IMR-90 (cell line): ENCODE measurements at regions not wholly inside any gene's neighbourhood (a gene's known extent, or its start where the extent isn't known, plus 50 kb on each side); places are given as distances from the start of the nearest gene placed in this dataset.

ENCODE experiments used
- ATAC-seq: fragments of 200-7000 bp; cut with Tn5 transposase; 2 replicates; pipeline ENCODE4 v1.9.1; 2020; ENCODE audit warnings: low read depth, mild to moderate bottlenecking, moderate library complexity
- BruUV-seq: library from RNA; stranded (reverse); fragments of 400-500 nt; replicated peaks from 2 replicates; lab custom pipeline; 2021; lab: Mats Ljungman, UMichigan
- CTCF ChIA-PET: fragments of 300-600 bp; formaldehyde crosslinking; extraction: SDS; loops from one replicate; lab custom pipeline; 2021; ENCODE audit warnings: antibody characterized with exemption; lab: Yijun Ruan, JAX
- POLR2A ChIA-PET: fragments of 300-600 bp; sonication (Branson Sonifier 250); formaldehyde crosslinking; loops from one replicate; lab custom pipeline; 2022; ENCODE audit warnings: antibody characterized with exemption; ENCODE audit not compliant: unreplicated experiment; lab: Charles Lee
- DNase-seq: peaks from one replicate; pipeline ENCODE4 v3.0.0; 2013
- H2AFZ ChIP-seq: replicated peaks from 2 replicates; pipeline ENCODE3; 2013; ENCODE audit warnings: low read length, mild to moderate bottlenecking; ENCODE audit not compliant: poor library complexity
- H2AK5ac ChIP-seq: 2 replicates; pipeline ENCODE4 v1.6.1; 2013; ENCODE audit warnings: low read depth, low read length, inconsistent platforms
- H2AK9ac ChIP-seq: replicated peaks from 2 replicates; pipeline ENCODE3; 2013; ENCODE audit warnings: mild to moderate bottlenecking, low read depth, low read length, moderate library complexity; ENCODE audit not compliant: poor library complexity
- H2BK120ac ChIP-seq: 2 replicates; pipeline ENCODE4 v1.6.1; 2013; ENCODE audit warnings: low read depth, low read length, inconsistent platforms
- H2BK15ac ChIP-seq: 3 replicates; pipeline ENCODE4 v1.6.1; 2013; ENCODE audit warnings: low read depth, low read length, inconsistent platforms
- H2BK20ac ChIP-seq: 2 replicates; pipeline ENCODE4 v1.6.1; 2013; ENCODE audit warnings: low read depth, mild to moderate bottlenecking, inconsistent platforms, low read length, moderate library complexity
- H2BK5ac ChIP-seq: 2 replicates; pipeline ENCODE4 v1.6.1; 2013; ENCODE audit warnings: mild to moderate bottlenecking, low read depth, low read length, inconsistent platforms; ENCODE audit not compliant: poor library complexity, severe bottlenecking
- H3K14ac ChIP-seq: replicated peaks from 2 replicates; pipeline ENCODE4 v1.6.1; 2013; ENCODE audit warnings: low read depth, low read length, inconsistent platforms
- H3K18ac ChIP-seq: 2 replicates; pipeline ENCODE4 v1.6.1; 2013; ENCODE audit warnings: low read depth, low read length, control low read depth
- H3K23ac ChIP-seq: 2 replicates; pipeline ENCODE4 v1.6.1; 2013; ENCODE audit warnings: low read depth, low read length, inconsistent platforms
- H3K27ac ChIP-seq: 2 replicates; pipeline ENCODE4 v1.5.1; 2013; ENCODE audit warnings: mild to moderate bottlenecking, control low read depth, low read length; ENCODE audit not compliant: insufficient read depth
- H3K27me3 ChIP-seq: 2 replicates; pipeline ENCODE4 v1.6.1; 2013; ENCODE audit warnings: low read length; ENCODE audit not compliant: control insufficient read depth, insufficient read depth
- H3K36me3 ChIP-seq: 2 replicates; pipeline ENCODE4 v1.6.1; 2013; ENCODE audit warnings: low read length, mixed read lengths; ENCODE audit not compliant: control insufficient read depth, insufficient read depth
- H3K4ac ChIP-seq: 2 replicates; pipeline ENCODE4 v1.6.1; 2013; ENCODE audit warnings: low read depth, low read length, inconsistent platforms
- H3K4me1 ChIP-seq: 2 replicates; pipeline ENCODE4 v1.6.1; 2013; ENCODE audit warnings: low read length, mixed read lengths; ENCODE audit not compliant: control insufficient read depth, insufficient read depth
- H3K4me2 ChIP-seq: 2 replicates; pipeline ENCODE4 v1.6.1; 2013; ENCODE audit warnings: low read depth, mild to moderate bottlenecking, control low read depth, low read length, moderate library complexity
- H3K4me3 ChIP-seq: 2 replicates; pipeline ENCODE4 v1.5.1; 2013; ENCODE audit warnings: low read depth, mild to moderate bottlenecking, control low read depth, low read length, moderate library complexity; ENCODE audit not compliant: insufficient read depth
- H3K56ac ChIP-seq: 2 replicates; pipeline ENCODE4 v1.6.1; 2013; ENCODE audit warnings: low read length, inconsistent platforms; ENCODE audit not compliant: insufficient read depth; ENCODE audit errors: extremely low read depth
- H3K79me1 ChIP-seq, 2 experiments: 2 replicates each; pipeline ENCODE4 v1.6.1; 2013; ENCODE audit warnings: low read length in 2 of 2, inconsistent platforms in 1 of 2, low read depth in 1 of 2
- H3K9ac ChIP-seq: 2 replicates; pipeline ENCODE4 v1.6.1; 2013; ENCODE audit warnings: low read depth, low read length, control low read depth
- H3K9me1 ChIP-seq: 2 replicates; pipeline ENCODE4 v1.6.1; 2013; ENCODE audit warnings: low read length, inconsistent platforms; ENCODE audit not compliant: insufficient read depth
- H3K9me3 ChIP-seq: 2 replicates; pipeline ENCODE4 v1.6.1; 2013; ENCODE audit warnings: low read length; ENCODE audit not compliant: control insufficient read depth, insufficient read depth
- H4K20me1 ChIP-seq: 2 replicates; pipeline ENCODE4 v1.6.1; 2013; ENCODE audit warnings: low read length, inconsistent platforms; ENCODE audit not compliant: insufficient read depth
- H4K5ac ChIP-seq: 2 replicates; pipeline ENCODE4 v1.6.1; 2013; ENCODE audit warnings: mild to moderate bottlenecking, low read depth, low read length, control low read depth
- H4K8ac ChIP-seq, 2 experiments: 2 replicates each; pipeline ENCODE4 v1.6.1; 2013; ENCODE audit warnings: low read depth in 2 of 2, low read length in 2 of 2, control low read depth in 1 of 2, inconsistent platforms in 1 of 2
- H4K91ac ChIP-seq: 2 replicates; pipeline ENCODE4 v1.6.1; 2013; ENCODE audit warnings: low read depth, low read length, inconsistent platforms; ENCODE audit not compliant: insufficient read depth
- BHLHE40 ChIP-seq: fragments of 150-350 bp; IDR thresholded peaks from 2 replicates; pipeline ENCODE4 v1.6.1; 2016; ENCODE audit warnings: mild to moderate bottlenecking, low read depth, low read length
- CEBPB ChIP-seq: IDR thresholded peaks from 2 replicates; pipeline ENCODE4 v1.6.1; 2012; ENCODE audit warnings: low read depth, low read length, improper control_type of control experiment
- CHD1 ChIP-seq: IDR thresholded peaks from 2 replicates; pipeline ENCODE4 v1.6.1; 2012; ENCODE audit warnings: low read depth, low read length, improper control_type of control experiment
- CTCF ChIP-seq: conservative IDR thresholded peaks from 2 replicates; pipeline ENCODE4 v1.5.1; 2012; ENCODE audit warnings: mild to moderate bottlenecking, low read depth, low read length, improper control_type of control experiment
- ELK1 ChIP-seq: fragments of 150-350 bp; IDR thresholded peaks from 2 replicates; pipeline ENCODE4 v1.6.1; 2016; ENCODE audit warnings: low read depth, mild to moderate bottlenecking, low read length, moderate library complexity, borderline replicate concordance
- FOS ChIP-seq: fragments of 150-350 bp; IDR thresholded peaks from 2 replicates; pipeline ENCODE4 v1.6.1; 2016; ENCODE audit warnings: low read depth, low read length
- MAFK ChIP-seq: IDR thresholded peaks from 2 replicates; pipeline ENCODE4 v1.6.1; 2012; ENCODE audit warnings: low read depth, low read length, improper control_type of control experiment
- MAZ ChIP-seq: IDR thresholded peaks from 2 replicates; pipeline ENCODE4 v1.6.1; 2012; ENCODE audit warnings: low read depth, mild to moderate bottlenecking, low read length, improper control_type of control experiment, moderate library complexity, borderline replicate concordance
- MXI1 ChIP-seq: IDR thresholded peaks from 2 replicates; pipeline ENCODE4 v1.6.1; 2012; ENCODE audit warnings: low read depth, mild to moderate bottlenecking, low read length, moderate library complexity, borderline replicate concordance
- NFE2L2 ChIP-seq: fragments of 150-350 bp; IDR thresholded peaks from 2 replicates; pipeline ENCODE4 v1.6.1; 2016; ENCODE audit warnings: low read depth, mild to moderate bottlenecking, low read length
- POLR2A ChIP-seq: IDR thresholded peaks from 2 replicates; pipeline ENCODE4 v1.6.1; 2012; ENCODE audit warnings: mild to moderate bottlenecking, low read depth, low read length
- RAD21 ChIP-seq: IDR thresholded peaks from 2 replicates; pipeline ENCODE4 v1.6.1; 2012; ENCODE audit warnings: low read length, improper control_type of control experiment
- RCOR1 ChIP-seq: IDR thresholded peaks from 2 replicates; pipeline ENCODE4 v1.6.1; 2012; ENCODE audit warnings: mild to moderate bottlenecking, low read length, improper control_type of control experiment; ENCODE audit not compliant: insufficient replicate concordance
- RFX5 ChIP-seq: IDR thresholded peaks from 2 replicates; pipeline ENCODE4 v1.8.0; 2012; ENCODE audit warnings: low read depth, mild to moderate bottlenecking, low read length, moderate library complexity
- SMC3 ChIP-seq: fragments of 150-350 bp; IDR thresholded peaks from 2 replicates; pipeline ENCODE4 v1.6.1; 2016; ENCODE audit warnings: low read depth, mild to moderate bottlenecking, antibody characterized with exemption, low read length, moderate library complexity
- USF2 ChIP-seq: fragments of 150-350 bp; IDR thresholded peaks from 2 replicates; pipeline ENCODE4 v1.6.1; 2017; ENCODE audit warnings: mild to moderate bottlenecking, antibody characterized with exemption, low read length, low read depth
- WGBS, 2 experiments: methylation state at CpG; one replicate each; pipeline versions ENCODE4 v1.1.5 to v1.1.7; 2013; ENCODE audit warnings: missing lambda C conversion rate in 2 of 2; ENCODE audit not compliant: insufficient read length in 1 of 2; ENCODE audit errors: extremely low coverage in 2 of 2; 5-methylcytosine and 5-hydroxymethylcytosine counted together
- dilution Hi-C: fragments of 300-500 bp; cut with HindIII; formaldehyde crosslinking; loops from one replicate; pipeline ENCODE4 v1.14.3; 2018; ENCODE audit warnings: low sequenced_read_pairs; ENCODE audit not compliant: unreplicated experiment
- in situ Hi-C: fragments of 300-500 bp; cut with MboI; formaldehyde crosslinking; loops from 3 replicates; pipeline ENCODE4 v1.14.3; 2019; ENCODE audit warnings: low sequenced_read_pairs, inconsistent platforms, mixed read lengths
- intact Hi-C: fragments of 100-400 bp; cut with micrococcal nuclease; formaldehyde crosslinking; loops from 2 replicates; pipeline ENCODE4 v1.10.0; 2022

GRCh38 chr3:22980346-22980745 is 222.8 kb upstream of the UBE2E2 start:
- in situ Hi-C loops (no loop called here), intact Hi-C loops (no loop called here), dilution Hi-C loops (no loop called here)
- no TSS peak for BruUV-seq
- no peak overlapping the region for H2BK120ac ChIP-seq
- no peak overlapping the region for H4K8ac ChIP-seq
- H3K9me3 ChIP-seq = no peaks in the 10 kb centered on the region
- CTCF ChIA-PET = no interaction called here
- no peak overlapping the region for H4K91ac ChIP-seq
- H3K56ac ChIP-seq = no peak overlapping the region
- no peaks in the 10 kb centered on the region; the same call in 1 of the 2 replicates for H3K27me3 ChIP-seq
- H2AK5ac ChIP-seq = no peak overlapping the region
- no peaks in the 10 kb centered on the region for H3K36me3 ChIP-seq
- H3K9ac ChIP-seq = no peak overlapping the region
- H2BK20ac ChIP-seq = no peak overlapping the region
- H3K9me1 ChIP-seq = no peaks in the 10 kb centered on the region
- TF ChIP-seq MAFK (no peak), SMC3 (no peak), BHLHE40 (no peak), CHD1 (no peak), POLR2A (no peak), RCOR1 (no peak), RAD21 (no peak), NFE2L2 (no peak), ELK1 (no peak), MXI1 (no peak), CTCF (no peak), USF2 (no peak), CEBPB (no peak), FOS (no peak), MAZ (no peak), RFX5 (no peak)
- H4K20me1 ChIP-seq = no peaks in the 10 kb centered on the region
- H3K79me1 ChIP-seq = no peaks in the 10 kb centered on the region
- no peak overlapping the region for H3K14ac ChIP-seq
- H2AK9ac ChIP-seq = no peak overlapping the region
- WGBS, 2 experiments = no CpG with 5 or more reads among the region's 7 CpGs
- no peak overlapping the region for H2BK15ac ChIP-seq
- no peak overlapping the region for H3K4me3 ChIP-seq
- no peak for ATAC-seq
- DNase-seq = peak; percentile 24
- no peak overlapping the region for H3K27ac ChIP-seq
- no peak overlapping the region for H3K23ac ChIP-seq
- no peak overlapping the region for H3K4ac ChIP-seq
- no peak overlapping the region for H3K18ac ChIP-seq
- H2AFZ ChIP-seq = no peak overlapping the region
- H4K5ac ChIP-seq = no peak overlapping the region
- no peak overlapping the region for H2BK5ac ChIP-seq
- POLR2A ChIA-PET = no interaction called here
- no peaks in the 10 kb centered on the region for H3K4me1 ChIP-seq
- H3K4me2 ChIP-seq = no peak overlapping the region
